Natural killer cell treated with Interleukin-12 subunit alpha and Interleukin-12 subunit beta and Interleukin-15 and Interleukin-18, amount 100 ng/mL, for 72 hours (primary cell): ENCODE measurements at regions not wholly inside any gene's neighbourhood (a gene's known extent, or its start where the extent isn't known, plus 50 kb on each side); places are given as distances from the start of the nearest gene placed in this dataset.
A peak's percentile ranks its signal among the peaks of the same experiment; 100 is the strongest.

ENCODE experiments used
- ATAC-seq, 2 donors: fragments of 150-1000 bp; cut with Tn5 transposase in 1 of 2; sonication (Bioruptor Pico), chemical (Tn5 transposase) in 1 of 2; 2 replicates each; pipeline ENCODE4 v1.10.0; 2021
- DNase-seq: peaks from one replicate; pipeline ENCODE4 v3.0.0; 2022; ENCODE audit warnings: low spot score
- H3K27ac Mint-ChIP-seq, 2 donors: 1 replicate in 1 of 2; 2 replicates in 1 of 2; pipeline ENCODE4 v1.8.0; 2022; ENCODE audit warnings: mixed read lengths in 2 of 2, mild to moderate bottlenecking in 1 of 2, moderate library complexity in 1 of 2
- H3K27me3 Mint-ChIP-seq, 2 donors: 1 replicate in 1 of 2; 2 replicates in 1 of 2; pipeline ENCODE4 v1.8.0; 2022; ENCODE audit warnings: mixed read lengths in 2 of 2
- H3K36me3 Mint-ChIP-seq: one replicate; pipeline ENCODE4 v1.8.0; 2022; ENCODE audit warnings: mixed read lengths
- H3K4me1 Mint-ChIP-seq, 2 donors: 1 replicate in 1 of 2; 2 replicates in 1 of 2; pipeline ENCODE4 v1.8.0; 2022; ENCODE audit warnings: low read depth in 2 of 2, mixed read lengths in 2 of 2, mild to moderate bottlenecking in 1 of 2
- H3K4me3 Mint-ChIP-seq: one replicate; pipeline ENCODE4 v1.8.0; 2022; ENCODE audit warnings: mixed read lengths
- H3K9me3 Mint-ChIP-seq: 2 replicates; pipeline ENCODE4 v1.8.0; 2022; ENCODE audit warnings: mixed read lengths

DNA sequence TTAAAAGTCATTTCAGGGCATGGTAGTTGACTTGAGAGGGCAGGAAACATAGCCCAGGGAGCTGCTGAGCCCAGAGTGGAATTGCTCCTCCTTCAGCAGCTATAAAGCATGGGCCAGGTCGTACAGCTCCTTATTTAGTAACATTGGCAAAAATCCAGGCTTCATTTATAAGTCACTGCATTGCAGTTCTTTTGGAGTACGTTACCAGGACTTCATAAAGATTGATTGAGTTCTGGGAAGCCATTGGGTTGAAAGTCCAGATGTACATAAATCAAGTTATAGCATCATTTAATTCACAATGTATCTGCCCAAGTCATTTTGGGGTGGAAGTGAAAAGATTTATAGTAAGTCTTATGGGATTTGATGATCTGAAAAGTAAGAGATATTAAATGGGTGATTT is 53.0 kb upstream of the ANKEF1 start:
- no peak overlapping the region for H3K27ac Mint-ChIP-seq
- ATAC-seq (no peak), DNase-seq (no peak)
- H3K27me3 Mint-ChIP-seq = peaks cover 10 to 15% of the 10 kb centered on the region in 2 donors
- no peaks in the 10 kb centered on the region for H3K36me3 Mint-ChIP-seq
- no peaks in the 10 kb centered on the region for H3K9me3 Mint-ChIP-seq
- no peak overlapping the region for H3K4me3 Mint-ChIP-seq
- H3K4me1 Mint-ChIP-seq = no peaks in the 10 kb centered on the region

DNA sequence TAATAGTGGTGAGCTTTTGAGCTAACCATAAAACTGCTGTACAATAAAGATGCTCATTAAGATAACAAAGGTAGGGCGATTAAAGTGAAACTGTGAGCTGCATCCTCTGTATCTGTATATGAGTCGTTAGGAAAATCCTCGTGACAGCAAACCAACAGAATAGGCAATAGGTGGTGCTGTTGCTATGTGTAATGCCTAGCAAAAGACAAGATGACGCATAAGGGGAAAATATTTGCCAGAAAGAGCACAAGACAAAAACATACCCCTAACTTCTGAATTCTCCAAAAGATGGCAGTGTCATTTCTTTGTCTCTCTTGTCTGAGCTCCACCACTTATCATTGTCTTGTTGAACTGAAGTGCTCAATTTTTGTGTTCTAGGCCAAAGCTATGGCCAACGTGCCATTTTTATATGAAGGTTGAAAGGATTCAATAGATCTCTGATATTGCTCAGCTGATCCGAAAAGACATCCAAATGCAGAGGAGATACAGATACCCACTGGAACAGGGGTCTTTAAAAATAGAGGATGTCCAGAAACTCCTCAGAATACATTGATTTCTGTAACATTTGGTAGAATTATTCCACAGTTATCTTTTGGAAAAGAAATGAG is 56.3 kb upstream of the ANKEF1 start:
- Mint-ChIP-seq H3K4me1 (no peaks in the 10 kb centered on the region), H3K4me3 (no peak overlapping the region), H3K27ac (no peak overlapping the region), H3K9me3 (no peaks in the 10 kb centered on the region), H3K27me3 (peaks cover 17 to 20% of the 10 kb centered on the region in 2 donors), H3K36me3 (no peaks in the 10 kb centered on the region)
- DNase-seq = peak; percentile 66
- ATAC-seq = peak; percentile 74 to 83

DNA sequence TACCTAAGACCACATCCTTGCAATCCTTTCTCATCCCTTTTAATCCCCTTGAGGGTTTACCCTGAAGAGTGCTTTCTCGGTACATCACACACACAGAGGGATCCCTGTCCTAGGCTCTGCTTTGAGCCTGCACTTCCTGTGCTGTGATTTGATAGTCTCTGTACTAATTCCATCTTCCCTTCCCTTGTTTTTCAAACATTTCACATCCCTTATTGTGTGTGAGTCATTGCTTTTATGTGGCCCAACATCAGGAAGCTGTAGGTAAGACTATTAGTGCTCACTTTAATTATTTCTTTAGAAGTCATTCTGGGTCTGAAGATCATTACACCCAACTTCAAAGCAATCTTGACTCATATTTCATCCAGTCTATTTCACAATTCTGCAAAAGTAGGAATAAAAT is 57.2 kb upstream of the ANKEF1 start:
- Mint-ChIP-seq H3K36me3 (no peaks in the 10 kb centered on the region), H3K27ac (no peak overlapping the region), H3K4me3 (no peak overlapping the region), H3K27me3 (peaks cover 18 to 25% of the 10 kb centered on the region in 2 donors), H3K9me3 (no peaks in the 10 kb centered on the region), H3K4me1 (no peaks in the 10 kb centered on the region)
- ATAC-seq (no peak), DNase-seq (no peak)

DNA sequence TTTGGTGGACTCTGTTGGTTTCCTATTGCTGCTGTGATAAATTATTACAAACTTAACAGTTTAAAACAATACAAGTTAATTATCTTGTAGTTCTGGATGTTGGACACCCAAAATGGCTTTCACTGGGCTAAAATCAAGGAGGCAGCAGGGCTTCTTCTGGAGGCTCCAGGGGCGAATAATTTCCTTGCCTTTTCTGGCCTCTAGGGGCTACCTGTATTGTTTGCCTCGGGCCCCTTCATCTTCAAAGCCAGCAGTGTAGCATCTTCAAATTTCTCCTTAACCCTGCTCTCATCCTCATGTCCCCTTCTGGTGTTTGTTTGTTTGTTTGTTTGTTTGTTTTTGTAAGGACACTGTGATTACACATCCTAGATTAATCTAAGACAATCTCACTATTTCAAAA is 60.5 kb upstream of the ANKEF1 start:
- H3K36me3 Mint-ChIP-seq = no peaks in the 10 kb centered on the region
- no peaks in the 10 kb centered on the region for H3K9me3 Mint-ChIP-seq
- ATAC-seq = no peak
- peaks cover 22 to 28% of the 10 kb centered on the region in 2 donors for H3K27me3 Mint-ChIP-seq
- H3K27ac Mint-ChIP-seq = no peak overlapping the region
- no peak for DNase-seq
- no peak overlapping the region for H3K4me3 Mint-ChIP-seq
- H3K4me1 Mint-ChIP-seq = no peaks in the 10 kb centered on the region

DNA sequence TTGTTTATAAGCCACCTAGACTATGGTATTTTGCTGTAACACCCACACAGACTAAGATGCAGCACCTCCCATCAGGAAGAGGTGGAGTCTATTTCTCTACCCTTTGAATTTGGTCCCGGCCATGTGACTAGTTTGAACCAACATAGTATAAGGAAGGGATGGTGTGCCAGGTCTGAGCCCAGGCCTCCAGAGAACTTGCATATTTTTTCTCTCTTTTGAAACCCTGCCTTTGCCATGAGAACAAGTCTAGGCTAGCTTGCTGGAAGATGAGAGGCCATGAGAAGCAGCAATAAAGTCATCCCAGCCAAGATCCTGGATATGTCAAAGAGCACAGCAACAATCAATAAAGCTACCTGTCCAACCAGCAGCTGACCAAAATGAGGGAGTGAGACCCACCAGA is 63.0 kb upstream of the ANKEF1 start:
- Mint-ChIP-seq H3K27ac (no peak overlapping the region), H3K9me3 (no peaks in the 10 kb centered on the region), H3K4me3 (no peak overlapping the region), H3K27me3 (peaks cover 22 to 36% of the 10 kb centered on the region in 2 donors), H3K4me1 (no peaks in the 10 kb centered on the region), H3K36me3 (no peaks in the 10 kb centered on the region)
- ATAC-seq (no peak), DNase-seq (no peak)

DNA sequence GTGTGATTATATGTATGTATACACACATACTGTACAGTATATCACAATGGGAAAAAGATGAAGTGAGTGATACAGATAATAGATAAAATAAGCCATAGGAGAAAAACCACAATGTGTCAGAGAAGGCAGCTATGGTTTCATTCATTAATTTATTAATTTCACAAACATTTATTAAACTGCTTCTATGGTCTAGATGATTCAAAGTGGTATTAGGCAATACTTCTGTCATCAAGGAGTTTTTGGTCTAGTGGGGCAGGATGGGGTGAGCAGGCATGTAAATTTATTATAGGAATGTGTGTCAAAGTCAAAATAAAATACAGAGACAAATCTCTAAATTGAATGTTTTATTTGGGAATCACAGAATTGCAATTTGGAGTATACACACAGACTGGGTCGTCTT is 65.2 kb upstream of the ANKEF1 start:
- H3K36me3 Mint-ChIP-seq = no peaks in the 10 kb centered on the region
- DNase-seq = no peak
- H3K4me1 Mint-ChIP-seq = no peaks in the 10 kb centered on the region
- H3K4me3 Mint-ChIP-seq = no peak overlapping the region
- H3K27me3 Mint-ChIP-seq = peaks cover 27 to 38% of the 10 kb centered on the region in 2 donors
- no peak overlapping the region for H3K27ac Mint-ChIP-seq
- no peak for ATAC-seq
- H3K9me3 Mint-ChIP-seq = no peaks in the 10 kb centered on the region

DNA sequence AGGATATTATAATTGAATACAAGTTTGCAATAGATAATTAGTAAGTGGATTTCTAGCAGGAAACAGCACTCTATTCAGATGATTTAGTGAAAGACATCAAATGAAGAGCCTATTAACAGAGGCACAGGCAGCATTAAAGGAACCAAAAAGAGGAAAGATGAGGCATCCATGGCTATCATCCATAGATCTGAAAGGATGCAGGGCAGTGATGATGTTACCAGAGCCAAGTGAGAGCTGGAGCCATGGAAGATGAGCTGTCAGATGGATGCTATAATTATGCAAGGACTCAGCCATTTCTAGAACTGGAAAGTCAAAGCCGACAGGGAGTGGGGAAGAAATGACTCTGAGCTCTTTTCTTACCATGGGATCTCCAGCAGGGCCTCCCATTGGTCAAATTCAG is 66.8 kb upstream of the ANKEF1 start:
- Mint-ChIP-seq H3K4me3 (no peak overlapping the region), H3K27ac (no peak overlapping the region), H3K9me3 (no peaks in the 10 kb centered on the region), H3K36me3 (no peaks in the 10 kb centered on the region), H3K27me3 (peaks cover 29 to 36% of the 10 kb centered on the region in 2 donors), H3K4me1 (no peaks in the 10 kb centered on the region)
- DNase-seq (no peak), ATAC-seq (no peak)

DNA sequence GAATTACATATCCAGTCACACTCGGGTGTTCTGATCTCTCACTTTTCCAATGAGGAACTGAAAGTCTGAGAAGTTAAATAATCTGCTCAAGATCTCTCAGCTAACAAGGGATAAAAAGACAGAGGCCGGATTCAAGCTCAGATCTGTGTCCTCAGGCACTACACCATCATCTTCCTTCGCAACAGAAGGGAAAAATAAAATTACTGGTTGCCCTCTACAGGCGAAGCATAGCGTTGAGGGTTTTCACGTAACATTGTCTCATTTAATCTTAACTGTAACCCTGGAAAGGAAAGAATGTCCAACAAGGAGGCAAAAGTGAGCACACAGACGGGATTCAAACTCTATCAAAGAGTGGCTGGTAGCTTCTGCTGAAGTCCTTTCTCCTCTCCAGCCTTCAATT is 67.8 kb upstream of the ANKEF1 start:
- H3K27ac Mint-ChIP-seq = no peak overlapping the region
- no peaks in the 10 kb centered on the region for H3K36me3 Mint-ChIP-seq

DNA sequence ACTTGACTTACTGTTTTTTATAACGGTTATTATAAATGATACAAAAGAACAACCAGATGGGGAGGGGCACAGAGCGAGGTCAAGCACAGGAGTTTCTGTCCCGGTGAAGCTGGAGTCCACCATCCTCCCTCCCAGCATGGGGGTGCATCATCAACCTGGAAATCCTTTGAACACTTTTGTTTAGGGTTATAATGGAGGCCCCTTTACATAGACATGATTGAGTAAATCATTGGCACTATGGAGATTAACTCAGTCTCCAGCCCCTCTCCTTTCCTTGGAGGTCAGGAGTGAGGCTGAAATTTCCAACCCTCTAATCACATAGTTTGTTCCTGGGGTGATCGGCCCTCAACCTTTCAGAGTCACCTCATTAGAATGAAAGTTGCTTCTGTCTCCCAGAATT is 71.8 kb upstream of the ANKEF1 start:
- Mint-ChIP-seq H3K36me3 (no peaks in the 10 kb centered on the region), H3K4me1 (no peaks in the 10 kb centered on the region), H3K27ac (no peak overlapping the region), H3K27me3 (peaks cover 21 to 45% of the 10 kb centered on the region in 2 donors), H3K4me3 (no peak overlapping the region), H3K9me3 (no peaks in the 10 kb centered on the region)
- DNase-seq (no peak), ATAC-seq (no peak)

More for the DNA sequence above, 67.8 kb upstream of the ANKEF1 start:
- no peak for ATAC-seq
- Mint-ChIP-seq H3K4me1 (no peaks in the 10 kb centered on the region), H3K4me3 (no peak overlapping the region), H3K27me3 (peaks cover 27 to 34% of the 10 kb centered on the region in 2 donors), H3K9me3 (no peaks in the 10 kb centered on the region)
- no peak for DNase-seq

DNA sequence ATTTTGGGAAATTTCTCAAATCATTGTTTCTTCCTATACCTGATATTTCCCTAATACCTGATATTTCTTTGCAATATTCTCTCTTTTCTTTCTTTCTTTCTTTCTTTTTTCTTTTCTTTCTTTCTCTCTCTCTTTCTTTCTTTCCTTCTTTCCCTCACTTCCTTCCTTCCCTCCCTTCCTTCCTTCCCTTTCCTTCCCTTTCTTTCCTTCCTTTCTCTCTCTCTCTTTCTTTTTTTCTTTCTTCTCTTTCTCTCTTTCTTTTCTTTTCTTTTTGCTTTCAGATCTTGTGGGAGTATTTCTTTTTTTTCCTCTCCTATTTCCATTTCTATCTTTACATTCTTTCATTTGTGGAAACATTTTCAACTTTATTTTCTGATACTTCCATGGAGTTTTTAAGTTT is 76.1 kb upstream of the ANKEF1 start:
- Mint-ChIP-seq H3K4me1 (peaks cover 0 to 3% of the 10 kb centered on the region in 2 donors), H3K27ac (no peak overlapping the region), H3K27me3 (peaks cover 8 to 36% of the 10 kb centered on the region in 2 donors), H3K4me3 (no peak overlapping the region), H3K36me3 (no peaks in the 10 kb centered on the region), H3K9me3 (peaks cover 2% of the 10 kb centered on the region)
- no peak for ATAC-seq
- no peak for DNase-seq

DNA sequence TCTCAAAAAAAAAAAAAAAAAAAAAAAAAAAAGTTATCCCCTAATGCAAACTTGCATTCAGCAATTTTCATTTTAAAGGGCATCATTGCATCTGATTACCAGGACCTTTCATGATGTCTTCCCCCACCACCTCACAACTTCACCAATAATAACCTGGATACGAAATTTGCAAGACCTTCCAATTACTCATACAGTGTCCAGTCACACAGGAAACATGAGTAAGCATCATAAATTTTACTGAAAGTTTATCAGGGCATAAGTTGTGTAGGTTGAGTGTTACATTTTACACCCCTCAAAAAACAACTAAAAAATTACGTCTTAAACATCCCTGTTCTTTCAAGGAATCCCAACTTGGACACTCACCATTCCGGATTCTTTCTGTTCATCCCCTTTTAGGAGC is 79.1 kb upstream of the ANKEF1 start:
- peaks cover 14 to 53% of the 10 kb centered on the region in 2 donors for H3K27me3 Mint-ChIP-seq
- H3K4me3 Mint-ChIP-seq = no peak overlapping the region
- peaks cover 0 to 3% of the 10 kb centered on the region in 2 donors for H3K4me1 Mint-ChIP-seq
- ATAC-seq (no peak), DNase-seq (no peak)
- peaks cover 2% of the 10 kb centered on the region for H3K9me3 Mint-ChIP-seq
- no peak overlapping the region for H3K27ac Mint-ChIP-seq
- no peaks in the 10 kb centered on the region for H3K36me3 Mint-ChIP-seq

DNA sequence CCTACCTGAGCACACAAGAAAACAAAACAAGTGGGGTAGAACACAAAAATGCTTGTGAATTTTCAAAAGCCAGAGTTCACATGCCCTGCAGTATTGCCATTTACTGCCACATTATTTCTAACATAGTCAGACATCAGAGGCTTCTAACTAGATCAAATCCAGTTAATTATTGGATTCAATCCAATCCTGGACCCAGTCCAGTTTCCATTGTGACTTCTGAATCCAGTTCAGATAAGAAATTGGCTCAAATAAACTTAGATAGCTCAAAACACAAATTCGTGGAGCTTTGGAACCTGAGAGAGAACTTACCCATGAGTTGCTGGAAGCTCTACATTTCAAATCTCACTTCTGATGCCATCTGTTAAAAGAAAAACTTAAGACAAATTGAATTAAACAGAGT is 85.2 kb upstream of the ANKEF1 start:
- Mint-ChIP-seq H3K27ac (no peak overlapping the region), H3K4me1 (no peaks in the 10 kb centered on the region), H3K9me3 (no peaks in the 10 kb centered on the region), H3K36me3 (no peaks in the 10 kb centered on the region), H3K27me3 (peaks cover 7 to 27% of the 10 kb centered on the region in 2 donors), H3K4me3 (no peak overlapping the region)
- DNase-seq (no peak), ATAC-seq (no peak)

DNA sequence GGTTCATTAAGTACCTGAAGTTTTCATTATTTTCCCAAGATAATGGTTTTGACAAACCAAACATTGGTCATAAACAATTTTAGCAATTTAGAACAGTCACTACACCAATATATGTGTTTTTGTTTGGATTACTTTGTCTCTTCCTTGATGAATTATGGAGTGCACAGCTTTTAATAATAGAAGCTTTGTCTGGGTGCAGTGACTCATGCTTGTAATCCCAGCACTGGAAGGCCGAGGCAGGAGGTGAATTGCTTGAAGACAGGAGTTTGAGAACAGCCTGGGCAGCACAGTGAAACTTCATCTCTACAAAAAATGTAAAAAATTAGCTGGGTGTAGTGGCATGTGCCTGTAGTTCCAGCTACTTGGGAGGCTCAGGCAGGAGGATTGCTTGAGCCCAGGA is 89.4 kb upstream of the ANKEF1 start:
- DNase-seq (no peak), ATAC-seq (no peak)
- Mint-ChIP-seq H3K27me3 (peaks cover 0 to 12% of the 10 kb centered on the region in 2 donors), H3K4me1 (no peaks in the 10 kb centered on the region), H3K27ac (no peak overlapping the region), H3K36me3 (no peaks in the 10 kb centered on the region), H3K9me3 (no peaks in the 10 kb centered on the region), H3K4me3 (no peak overlapping the region)

DNA sequence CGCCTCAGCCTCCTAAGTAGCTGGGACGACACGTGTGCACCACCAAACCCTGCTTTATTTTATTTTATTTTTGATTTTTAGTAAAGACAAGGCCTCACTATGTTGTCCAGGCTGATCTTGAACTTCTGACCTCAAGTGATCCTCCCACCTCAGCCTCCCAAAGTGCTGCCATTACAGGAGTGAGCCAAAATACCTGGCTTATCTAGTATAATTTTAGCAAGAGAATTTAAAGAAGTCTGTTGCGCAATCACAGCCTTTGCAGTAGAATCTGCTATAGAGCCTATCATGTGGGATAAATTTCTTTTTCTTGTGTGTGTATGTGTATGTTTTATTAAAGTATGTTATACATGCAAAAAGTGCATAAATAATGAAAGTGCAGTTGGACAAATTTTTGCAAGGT is 92.1 kb upstream of the ANKEF1 start:
- peaks cover 0 to 16% of the 10 kb centered on the region in 2 donors for H3K27me3 Mint-ChIP-seq
- DNase-seq = no peak
- no peaks in the 10 kb centered on the region for H3K4me1 Mint-ChIP-seq
- no peak overlapping the region for H3K27ac Mint-ChIP-seq
- no peaks in the 10 kb centered on the region for H3K36me3 Mint-ChIP-seq
- H3K9me3 Mint-ChIP-seq = no peaks in the 10 kb centered on the region
- no peak for ATAC-seq
- no peak overlapping the region for H3K4me3 Mint-ChIP-seq

DNA sequence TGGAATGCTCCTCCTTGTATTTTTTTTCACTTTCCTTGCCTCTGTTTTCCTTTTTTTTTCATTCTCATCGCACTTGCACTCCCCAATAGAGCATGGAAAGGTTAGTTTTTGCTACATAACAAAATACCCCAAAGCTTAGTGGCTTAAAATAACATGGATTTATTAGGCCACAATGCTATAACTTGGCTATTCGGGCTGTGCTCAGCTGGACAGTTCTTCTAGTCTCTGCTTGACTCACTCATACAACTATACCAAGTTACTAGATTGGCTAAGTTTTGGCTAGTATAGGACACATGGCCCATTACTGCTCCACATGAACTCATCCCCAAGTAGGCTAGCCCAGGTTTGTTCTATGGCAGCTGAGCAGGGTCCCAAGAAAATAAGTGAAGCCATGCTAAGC is 94.5 kb upstream of the ANKEF1 start:
- no peak for DNase-seq
- Mint-ChIP-seq H3K27ac (no peak overlapping the region), H3K4me1 (no peaks in the 10 kb centered on the region), H3K36me3 (no peaks in the 10 kb centered on the region), H3K27me3 (peaks cover 0 to 23% of the 10 kb centered on the region in 2 donors), H3K4me3 (no peak overlapping the region), H3K9me3 (no peaks in the 10 kb centered on the region)
- no peak for ATAC-seq
